GM18499 (cell line): ENCODE measurements at regions not wholly inside any gene's neighbourhood (a gene's known extent, or its start where the extent isn't known, plus 50 kb on each side); places are given as distances from the start of the nearest gene placed in this dataset.

Experiments
- ATAC-seq: cut with Tn5 transposase; IDR thresholded peaks from one replicate; pipeline ENCODE4 v1.9.1; 2021; ENCODE audit warnings: moderate number of reproducible peaks; ENCODE audit not compliant: insufficient read depth, unreplicated experiment

GRCh38 chr14:65269732-65270131 lies 142.8 kb upstream of the FUT8 start:
- ATAC-seq = no peak

- ATAC-seq = no peak
These were observed 135.5 kb upstream of the FUT8 start for GRCh38 chr14:65277027-65277426.

- ATAC-seq = no peak
These were observed 134.8 kb upstream of the FUT8 start for GRCh38 chr14:65277580-65278270.

GRCh38 chr14:65278589-65278988 lies 133.9 kb upstream of the FUT8 start:
- no peak for ATAC-seq

GRCh38 chr14:65279510-65279909 lies 133.0 kb upstream of the FUT8 start:
- ATAC-seq = no peak

- no peak for ATAC-seq
These were observed 132.6 kb upstream of the FUT8 start for GRCh38 chr14:65279958-65280357.

- no peak for ATAC-seq
These were observed 131.9 kb upstream of the FUT8 start for GRCh38 chr14:65280653-65281052.

- ATAC-seq = no peak
These were observed 130.3 kb upstream of the FUT8 start for GRCh38 chr14:65281991-65282895.

GRCh38 chr14:65282896-65283253 lies 129.7 kb upstream of the FUT8 start:
- ATAC-seq = no peak

GRCh38 chr14:65286443-65286842 lies 126.1 kb upstream of the FUT8 start:
- ATAC-seq = no peak

- peak; percentile 29 for ATAC-seq
These were observed 125.0 kb upstream of the FUT8 start for GRCh38 chr14:65287264-65288131.

- ATAC-seq = no peak
These were observed 121.7 kb upstream of the FUT8 start for GRCh38 chr14:65290830-65291229.

- no peak for ATAC-seq
These were observed 121.0 kb upstream of the FUT8 start for GRCh38 chr14:65291531-65291930.

GRCh38 chr14:65294816-65295215 lies 117.7 kb upstream of the FUT8 start:
- no peak for ATAC-seq

GRCh38 chr14:65296402-65296801 lies 116.1 kb upstream of the FUT8 start:
- ATAC-seq = no peak

- no peak for ATAC-seq
These were observed 115.7 kb upstream of the FUT8 start for GRCh38 chr14:65296876-65297275.

- ATAC-seq = no peak
These were observed 114.8 kb upstream of the FUT8 start for GRCh38 chr14:65297744-65298143.

- no peak for ATAC-seq
These were observed 112.7 kb upstream of the FUT8 start for GRCh38 chr14:65299826-65300225.

GRCh38 chr14:65301862-65302539 lies 110.5 kb upstream of the FUT8 start:
- peak; percentile 36 for ATAC-seq

- peak; percentile 38 for ATAC-seq
These were observed 109.8 kb upstream of the FUT8 start for GRCh38 chr14:65302571-65303189.
